KOPT-K1 (cell line): ENCODE measurements at regions not wholly inside any gene's neighbourhood (a gene's known extent, or its start where the extent isn't known, plus 50 kb on each side); places are given as distances from the start of the nearest gene placed in this dataset.
"Not testable (repeated sequence)": the region's sequence is repeated elsewhere in the genome, so short reads cannot be mapped to it uniquely, and the experiment has no call there.

Experiments used
- H3K27ac ChIP-seq: fragments of 200-600 bp; sonication (generic); 2 replicates; pipeline ENCODE4 v1.5.1; 2016; ENCODE audit warnings: antibody characterized with exemption, mild to moderate bottlenecking, low read depth, low read length; ENCODE audit not compliant: poor library complexity, severe bottlenecking
- H3K36me3 ChIP-seq: fragments of 200-600 bp; sonication (generic); 2 replicates; pipeline ENCODE4 v1.5.1; 2017; ENCODE audit warnings: antibody characterized with exemption, mild to moderate bottlenecking, low read length, moderate library complexity; ENCODE audit not compliant: insufficient read depth
- H3K9me3 ChIP-seq: fragments of 200-600 bp; sonication (generic); 2 replicates; pipeline ENCODE4 v1.5.1; 2017; ENCODE audit warnings: antibody characterized with exemption, low read length, mild to moderate bottlenecking; ENCODE audit not compliant: insufficient read depth, poor library complexity, severe bottlenecking

DNA sequence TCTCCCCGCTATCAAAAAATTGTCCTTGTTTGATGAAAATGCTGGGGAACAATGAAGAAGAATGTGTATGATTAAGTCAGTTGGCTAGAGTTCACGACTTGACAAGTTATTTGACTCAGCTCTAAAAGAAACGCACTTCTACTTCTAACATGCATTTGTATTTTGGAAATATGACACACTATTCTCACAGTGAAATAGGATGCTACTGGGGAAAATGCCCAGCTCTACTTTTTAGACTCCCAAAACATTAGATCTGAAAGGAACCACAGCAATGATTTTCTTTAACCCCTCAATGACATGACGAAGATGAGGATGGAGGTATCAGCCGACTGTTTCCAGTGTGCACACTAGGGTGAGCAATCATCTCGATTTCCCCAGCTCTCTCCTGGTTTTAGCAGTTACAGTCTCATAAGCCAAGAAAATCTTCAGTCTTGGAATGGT is 83.6 kb upstream of the PCSK1 start:
- no peaks in the 10 kb centered on the region for H3K9me3 ChIP-seq
- H3K27ac ChIP-seq, result no peak overlapping the region
- H3K36me3 ChIP-seq, result no peaks in the 10 kb centered on the region

DNA sequence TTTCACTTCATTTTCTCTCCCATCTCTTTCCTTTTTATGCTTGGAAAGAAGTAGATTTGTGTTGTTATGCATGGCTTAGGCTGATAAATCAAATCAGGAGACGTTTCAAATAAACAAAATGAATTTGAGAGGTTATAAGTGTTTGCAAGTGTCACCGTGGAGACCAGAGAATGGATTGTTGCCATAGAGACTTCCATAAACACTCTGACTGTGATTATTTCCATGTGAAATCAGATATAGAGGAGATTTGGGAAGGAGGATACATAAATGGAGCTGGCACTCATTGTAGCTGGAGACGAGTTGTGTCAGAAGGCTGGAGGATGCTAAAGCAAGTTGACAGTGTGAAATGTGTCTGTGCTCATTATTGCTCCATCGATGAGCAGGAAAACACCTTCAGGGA is 84.2 kb upstream of the PCSK1 start:
- no peaks in the 10 kb centered on the region for H3K36me3 ChIP-seq
- no peak overlapping the region for H3K27ac ChIP-seq
- H3K9me3 ChIP-seq, result no peaks in the 10 kb centered on the region

DNA sequence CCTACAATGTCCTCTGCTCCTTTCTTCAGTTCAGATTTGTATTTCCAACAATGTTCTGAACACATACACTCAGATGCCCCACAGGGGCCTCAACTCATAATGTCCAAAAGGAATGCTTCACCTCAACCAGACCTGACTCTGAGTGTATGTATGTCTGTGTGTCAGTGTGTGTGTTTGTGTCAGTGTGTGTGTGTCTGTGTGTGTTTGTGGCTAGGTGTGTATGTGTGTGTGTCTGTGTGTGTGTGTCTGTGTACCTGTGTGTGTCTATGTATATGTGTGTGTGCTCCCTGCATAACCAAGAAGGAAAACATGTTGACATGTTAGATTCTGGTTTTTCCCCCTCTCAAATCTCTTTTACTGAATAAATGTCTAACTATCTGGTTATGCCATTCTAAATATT is 87.3 kb upstream of the PCSK1 start:
- no peak overlapping the region for H3K27ac ChIP-seq
- no peaks in the 10 kb centered on the region for H3K9me3 ChIP-seq
- H3K36me3 ChIP-seq, result no peaks in the 10 kb centered on the region

DNA sequence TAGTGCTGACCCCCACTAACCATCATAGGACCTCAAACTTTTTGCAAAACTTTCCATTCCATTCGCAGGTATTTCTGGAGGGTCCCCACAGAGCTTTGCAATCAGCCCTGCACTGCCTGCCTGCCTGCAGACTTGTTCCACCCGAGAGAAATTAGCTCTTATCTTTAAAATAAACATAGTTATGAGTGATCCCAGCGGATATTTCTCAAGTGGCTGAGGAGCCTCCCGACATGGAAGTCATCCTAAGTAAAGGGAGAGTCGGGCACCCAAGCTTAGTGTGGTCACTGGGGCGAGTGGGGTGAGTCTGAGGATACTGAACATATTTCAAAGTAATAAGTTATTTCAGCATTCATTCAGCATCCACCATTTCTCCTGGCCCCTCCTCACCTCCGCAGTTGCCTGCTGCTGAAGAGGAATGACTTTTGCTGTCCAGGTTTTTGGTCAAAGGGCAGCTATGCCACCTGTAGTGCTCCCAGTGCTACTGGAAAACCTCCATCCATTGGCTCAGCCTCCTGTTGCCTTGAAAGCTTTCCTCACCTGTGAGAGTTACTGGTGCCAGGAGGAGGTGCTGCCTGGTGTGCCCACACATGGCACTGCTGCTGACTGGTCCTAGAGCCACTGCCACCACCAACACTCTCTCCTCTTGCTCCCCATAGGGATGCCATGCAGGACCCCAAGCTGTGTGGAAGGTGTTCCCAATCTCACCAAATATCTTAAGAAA is 89.7 kb upstream of the PCSK1 start:
- Histone ChIP-seq H3K36me3 (no peaks in the 10 kb centered on the region), H3K27ac (no peak overlapping the region), H3K9me3 (no peaks in the 10 kb centered on the region)

DNA sequence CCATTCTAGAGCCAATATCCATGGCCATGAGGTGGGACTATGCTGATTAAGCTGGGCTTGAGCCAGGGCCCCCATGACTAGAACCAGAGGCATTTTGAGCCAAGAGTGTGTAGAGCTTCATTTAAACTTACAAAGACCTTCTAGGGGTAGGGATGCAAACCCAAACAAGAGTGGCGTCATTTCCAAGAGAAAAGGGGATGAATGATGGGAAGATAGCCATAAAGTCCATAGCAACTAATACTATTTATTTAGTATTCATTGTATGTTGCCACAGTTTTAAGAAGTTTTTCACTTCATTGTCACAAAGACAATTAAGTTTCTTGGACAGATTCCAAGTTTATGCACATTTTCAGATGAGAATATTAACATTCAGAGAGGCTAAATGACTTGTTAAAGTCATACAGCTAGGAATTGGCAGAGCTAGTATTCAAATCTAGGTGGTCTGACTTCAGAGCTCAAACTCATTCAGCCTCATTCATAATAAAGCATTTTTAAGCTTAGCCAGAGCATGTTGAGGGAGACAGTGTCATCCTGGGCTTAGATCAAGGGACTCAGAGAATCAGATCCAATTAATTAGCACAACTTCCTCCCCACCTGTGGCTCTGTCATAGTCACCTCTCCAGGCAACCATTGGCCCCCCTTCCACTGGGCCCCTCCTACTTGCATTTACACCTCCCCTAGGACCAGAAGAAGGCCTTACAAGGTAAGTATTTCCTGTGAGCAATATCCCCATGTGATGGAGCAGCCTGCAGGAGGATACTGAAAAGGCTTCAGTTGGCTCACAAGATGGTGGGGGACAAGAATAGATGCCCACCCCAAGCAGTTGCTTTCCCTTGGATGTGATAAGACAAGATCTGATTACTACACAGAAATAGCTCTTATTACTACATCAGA is 95.0 kb upstream of the PCSK1 start:
- H3K36me3 ChIP-seq, result no peaks in the 10 kb centered on the region
- H3K27ac ChIP-seq, result no peak overlapping the region
- H3K9me3 ChIP-seq, result no peaks in the 10 kb centered on the region

DNA sequence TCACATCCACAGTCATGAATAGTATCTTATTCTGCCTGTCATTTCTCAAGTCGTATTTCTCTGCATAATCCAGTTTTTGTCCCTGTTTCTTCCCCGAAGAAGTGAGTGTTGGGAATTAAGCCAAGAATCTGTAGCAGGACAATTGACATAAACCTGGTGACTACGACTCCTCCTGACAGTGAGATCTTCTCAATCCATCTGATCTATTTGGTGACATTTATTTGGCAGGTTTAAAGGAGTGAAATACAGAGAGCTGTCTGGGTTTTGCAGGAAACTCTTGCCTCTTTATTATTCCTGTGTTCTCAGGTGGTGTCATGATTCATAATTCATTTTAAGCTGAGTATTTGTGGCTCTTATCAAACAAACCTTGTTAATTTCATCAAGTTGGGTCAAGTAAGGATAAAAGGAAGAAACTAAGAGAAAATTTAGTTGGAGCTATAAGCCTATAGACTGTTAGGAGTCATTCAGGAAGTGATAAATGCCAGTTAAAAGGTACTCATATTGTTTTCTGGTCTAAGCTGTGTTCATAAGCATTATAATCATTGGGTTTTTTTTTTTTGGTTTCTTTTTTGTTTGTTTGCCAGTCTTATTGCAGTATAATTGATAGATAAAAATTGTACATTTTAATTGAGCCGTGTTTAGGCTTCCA is 95.9 kb upstream of the PCSK1 start:
- Histone ChIP-seq H3K36me3 (no peaks in the 10 kb centered on the region), H3K27ac (no peak overlapping the region), H3K9me3 (no peaks in the 10 kb centered on the region)

DNA sequence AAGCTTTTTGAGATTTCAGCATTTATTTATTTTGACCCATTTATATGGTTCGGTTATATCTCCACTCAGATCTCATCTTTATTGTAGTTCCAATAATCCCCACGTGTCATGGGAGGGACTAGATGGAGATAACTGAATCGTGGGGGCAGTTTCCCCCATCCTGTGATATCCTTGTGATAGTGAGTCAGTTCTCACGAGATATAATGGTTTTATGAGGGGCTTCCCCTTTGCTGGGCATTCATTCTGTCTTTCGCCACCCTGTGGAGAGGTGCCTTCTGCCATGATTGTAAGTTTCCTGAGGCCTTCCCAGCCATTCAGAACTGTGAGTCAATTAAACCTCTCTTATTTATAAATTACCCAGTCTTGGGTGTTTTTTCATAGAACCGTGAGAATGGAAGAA is 96.5 kb upstream of the PCSK1 start:
- H3K36me3 ChIP-seq, result no peaks in the 10 kb centered on the region
- H3K27ac ChIP-seq, result no peak overlapping the region
- H3K9me3 ChIP-seq, result no peaks in the 10 kb centered on the region

DNA sequence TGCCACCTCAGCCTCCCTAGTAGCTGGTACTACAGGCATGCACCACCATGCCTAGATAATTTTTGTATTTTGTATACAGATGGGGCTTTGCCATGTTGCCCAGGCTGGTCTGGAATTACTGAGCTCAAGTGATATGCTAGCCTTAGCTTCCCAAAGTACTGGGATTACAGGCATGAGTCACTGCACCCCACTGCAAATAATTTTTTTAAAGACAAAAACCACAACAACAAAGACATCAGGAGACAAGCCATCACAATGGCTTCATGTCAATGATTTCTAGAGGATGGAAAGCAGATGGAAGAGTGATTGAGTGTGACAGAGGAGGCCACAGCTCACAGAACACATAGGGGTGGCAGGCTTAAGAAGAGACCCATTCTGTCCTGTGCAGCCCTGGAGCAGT is 97.9 kb upstream of the PCSK1 start:
- H3K9me3 ChIP-seq, result no peaks in the 10 kb centered on the region
- no peaks in the 10 kb centered on the region for H3K36me3 ChIP-seq
- no peak overlapping the region for H3K27ac ChIP-seq

DNA sequence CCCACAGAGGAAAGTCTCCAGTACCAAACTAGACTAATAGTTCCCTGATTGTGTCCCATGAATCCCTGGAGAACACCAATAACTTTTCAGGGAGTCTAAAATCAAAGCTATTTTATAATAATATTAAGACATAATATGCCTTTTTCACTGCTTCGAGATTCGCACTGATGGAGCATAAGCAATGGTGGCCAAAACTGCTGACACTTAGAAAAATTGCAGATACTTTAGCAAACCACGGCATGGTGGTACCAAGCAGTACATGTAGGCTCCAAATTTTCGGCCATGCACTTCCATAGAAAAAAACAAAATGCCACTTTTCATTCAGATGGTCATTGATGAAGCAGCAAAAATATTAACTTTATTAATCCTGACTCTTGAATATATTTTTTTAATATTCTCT is 100.3 kb upstream of the PCSK1 start:
- H3K9me3 ChIP-seq, result no peaks in the 10 kb centered on the region
- no peaks in the 10 kb centered on the region for H3K36me3 ChIP-seq
- H3K27ac ChIP-seq, result no peak overlapping the region

DNA sequence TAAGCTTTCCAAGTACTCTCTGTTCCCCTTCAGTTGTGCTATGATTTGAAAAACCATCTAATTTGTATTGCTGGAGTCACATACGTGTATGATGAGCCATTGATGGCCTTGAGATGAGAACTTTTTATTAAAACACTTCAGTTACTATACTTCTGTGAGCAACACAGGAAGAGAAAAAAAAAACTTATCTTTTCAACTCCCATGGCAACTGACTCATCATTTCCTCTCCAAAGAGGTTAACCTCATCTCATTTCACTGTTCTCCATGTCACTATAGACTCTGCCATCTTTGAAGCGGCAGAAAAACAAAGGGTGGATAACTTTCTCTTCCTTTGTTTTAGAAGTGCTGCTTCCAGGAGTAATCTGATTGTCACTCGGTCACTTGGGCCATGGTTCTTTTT is 104.3 kb upstream of the PCSK1 start:
- Histone ChIP-seq H3K9me3 (no peaks in the 10 kb centered on the region), H3K27ac (peak overlapping the region; percentile 0), H3K36me3 (no peaks in the 10 kb centered on the region)

DNA sequence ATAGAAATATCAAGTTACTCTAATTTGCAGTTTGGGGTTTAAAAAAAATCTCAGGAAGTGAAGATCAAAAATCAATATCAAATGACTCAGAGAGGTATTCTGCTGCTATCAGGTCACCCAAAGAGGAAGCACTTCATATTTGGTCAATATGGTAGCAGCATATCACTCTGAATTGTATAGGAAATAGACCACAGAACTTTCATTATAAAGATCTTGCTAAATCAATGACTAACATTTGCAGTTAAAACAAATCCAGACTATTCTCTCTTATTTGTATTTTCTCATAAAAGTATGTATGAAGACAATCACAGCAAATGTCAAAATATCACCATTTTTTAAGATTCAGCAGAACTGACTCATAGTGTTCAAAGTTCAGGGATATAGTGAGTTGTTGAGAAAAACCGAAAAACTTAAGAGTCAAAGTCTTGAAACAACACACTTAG is 105.8 kb upstream of the PCSK1 start:
- Histone ChIP-seq H3K27ac (no peak overlapping the region), H3K9me3 (no peaks in the 10 kb centered on the region), H3K36me3 (no peaks in the 10 kb centered on the region)

DNA sequence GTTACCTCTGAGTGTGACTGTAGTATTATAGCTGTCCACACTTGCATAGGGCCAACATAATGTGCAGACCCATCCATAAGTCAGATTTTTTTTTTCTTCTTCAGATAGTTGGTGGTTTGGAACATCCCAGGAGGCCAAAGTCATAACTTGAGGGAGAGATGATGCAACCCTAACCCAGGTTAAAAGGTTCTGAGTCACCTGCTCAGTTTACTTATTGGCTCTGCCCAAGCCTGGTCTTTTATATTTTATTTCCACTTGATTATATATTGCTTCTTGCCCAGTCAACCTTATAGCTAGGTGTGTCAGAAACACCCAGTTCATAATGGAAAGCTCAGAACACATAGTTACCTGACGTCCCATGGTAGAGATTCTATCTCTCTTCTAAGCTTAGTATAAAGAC is 113.1 kb upstream of the PCSK1 start:
- Histone ChIP-seq H3K36me3 (no peaks in the 10 kb centered on the region), H3K27ac (no peak overlapping the region), H3K9me3 (no peaks in the 10 kb centered on the region)

DNA sequence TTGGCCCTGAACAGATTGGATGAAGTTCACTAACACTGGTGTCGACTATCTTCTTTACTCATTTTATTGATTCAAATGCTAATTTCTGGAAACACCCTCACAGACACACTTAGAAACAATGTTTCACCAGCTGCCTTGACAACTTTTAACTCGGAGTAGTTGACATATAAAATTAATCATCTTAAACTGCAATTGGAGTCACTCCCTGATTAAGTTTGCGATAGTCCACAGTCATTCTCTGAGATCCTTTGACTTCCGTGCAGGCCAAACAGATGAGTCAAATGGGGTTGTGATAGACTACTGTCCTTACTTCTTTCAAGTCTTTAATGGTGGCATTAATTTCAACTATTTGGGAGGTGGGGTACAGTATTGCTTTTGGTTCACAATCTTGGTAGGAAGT is 114.4 kb upstream of the PCSK1 start:
- Histone ChIP-seq H3K9me3 (no peaks in the 10 kb centered on the region), H3K27ac (no peak overlapping the region), H3K36me3 (no peaks in the 10 kb centered on the region)

DNA sequence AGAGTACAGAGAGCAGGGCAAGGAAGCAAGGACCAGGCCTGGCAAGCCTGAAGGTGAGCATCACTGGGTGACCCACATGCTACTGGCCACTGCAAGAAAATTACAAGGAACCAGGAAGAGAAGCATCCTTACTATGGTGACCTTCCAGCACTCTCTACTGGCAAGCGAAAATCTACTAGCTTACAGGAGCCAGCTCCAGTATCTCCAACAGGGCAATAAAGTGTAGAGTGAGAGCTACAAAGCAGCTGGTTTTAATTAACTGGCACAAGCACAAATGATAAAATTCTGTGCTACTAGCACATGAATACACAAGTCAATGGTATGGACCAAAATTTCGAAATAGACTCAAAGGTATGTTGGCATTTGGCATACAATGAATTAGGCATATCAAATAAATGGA is 113.3 kb upstream of the CAST start:
- no peaks in the 10 kb centered on the region for H3K9me3 ChIP-seq
- no peak overlapping the region for H3K27ac ChIP-seq
- no peaks in the 10 kb centered on the region for H3K36me3 ChIP-seq

DNA sequence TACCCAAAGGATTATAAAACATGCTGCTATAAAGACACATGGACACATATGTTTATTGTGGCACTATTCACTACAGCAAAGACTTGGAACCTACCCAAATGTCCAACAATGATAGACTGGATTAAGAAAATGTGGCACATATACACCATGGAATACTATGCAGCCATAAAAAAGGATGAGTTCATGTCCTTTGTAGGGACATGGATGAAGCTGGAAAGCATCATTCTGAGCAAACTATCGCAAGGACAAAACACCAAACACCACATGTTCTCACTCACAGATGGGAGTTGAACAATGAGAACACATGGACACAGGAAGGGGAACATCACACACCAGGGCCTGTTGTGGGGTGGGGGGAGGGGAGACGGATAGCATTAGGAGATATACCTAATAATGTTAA is 101.3 kb upstream of the CAST start:
- H3K36me3 ChIP-seq, H3K9me3 ChIP-seq, H3K27ac ChIP-seq: not testable (repeated sequence)
